Myocyte (in vitro differentiated cells): ENCODE measurements at regions not wholly inside any gene's neighbourhood (a gene's known extent, or its start where the extent isn't known, plus 50 kb on each side); places are given as distances from the start of the nearest gene placed in this dataset.

Source experiments
- DNase-seq: peaks from one replicate; pipeline ENCODE4 v3.0.0-alpha.2; 2012; ENCODE audit warnings: low read depth

DNA sequence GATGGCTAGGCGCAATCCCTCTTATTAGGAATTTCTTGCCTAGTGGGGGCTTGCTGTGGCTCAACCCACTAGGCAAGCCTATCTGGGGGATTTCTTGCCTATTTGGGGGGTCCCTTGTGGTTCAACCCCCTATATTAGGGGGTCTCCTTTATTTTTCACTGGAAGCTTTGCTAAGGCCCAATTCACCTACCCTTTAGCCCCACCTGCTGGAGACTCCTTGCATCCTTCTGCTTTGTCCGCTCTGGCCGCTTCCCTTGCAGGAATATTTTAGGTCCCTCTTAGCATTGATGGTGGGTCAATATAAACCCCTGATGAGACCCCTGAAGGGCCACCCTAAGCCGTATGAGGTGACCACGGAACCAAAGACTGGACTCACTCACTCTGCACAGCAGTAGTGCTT is 1552.1 kb downstream of the AACS start:
- DNase-seq, result no peak

DNA sequence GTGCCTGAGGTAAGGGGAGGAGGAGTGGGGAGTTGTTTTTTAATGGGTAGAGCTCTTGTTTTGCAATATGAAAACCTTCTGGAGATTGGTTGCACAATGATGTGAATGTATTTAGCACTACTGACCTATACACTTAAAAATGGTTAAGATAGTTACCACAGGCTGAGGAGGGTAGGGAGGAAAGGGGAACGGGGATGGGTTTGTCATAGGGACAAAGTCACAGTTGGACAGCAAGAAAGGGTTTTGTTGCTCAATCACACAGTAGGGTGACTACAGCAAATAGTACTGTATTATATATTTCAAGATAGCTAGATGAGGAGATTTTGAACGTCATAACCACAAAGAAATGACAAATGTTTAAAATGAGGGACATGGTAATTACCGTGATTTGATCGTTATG is 1562.4 kb downstream of the AACS start:
- DNase-seq, result no peak

DNA sequence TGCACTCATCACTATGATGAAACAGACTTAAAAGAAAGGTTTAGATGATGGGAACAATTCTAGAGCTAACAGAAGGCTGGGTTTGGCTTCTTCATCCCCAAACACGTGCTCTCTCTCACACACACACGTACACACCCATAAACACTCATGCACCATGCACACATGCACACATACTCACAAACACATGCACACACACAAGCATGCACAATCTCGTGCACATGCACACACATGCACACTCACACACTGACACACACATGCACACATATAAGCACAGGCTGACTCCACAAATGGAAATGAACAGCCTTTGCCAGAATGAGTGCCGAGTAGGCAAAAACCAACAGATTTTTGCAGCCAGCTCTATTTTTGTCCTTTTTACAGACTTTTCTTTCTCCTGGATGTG is 1571.6 kb downstream of the AACS start:
- DNase-seq, result no peak

DNA sequence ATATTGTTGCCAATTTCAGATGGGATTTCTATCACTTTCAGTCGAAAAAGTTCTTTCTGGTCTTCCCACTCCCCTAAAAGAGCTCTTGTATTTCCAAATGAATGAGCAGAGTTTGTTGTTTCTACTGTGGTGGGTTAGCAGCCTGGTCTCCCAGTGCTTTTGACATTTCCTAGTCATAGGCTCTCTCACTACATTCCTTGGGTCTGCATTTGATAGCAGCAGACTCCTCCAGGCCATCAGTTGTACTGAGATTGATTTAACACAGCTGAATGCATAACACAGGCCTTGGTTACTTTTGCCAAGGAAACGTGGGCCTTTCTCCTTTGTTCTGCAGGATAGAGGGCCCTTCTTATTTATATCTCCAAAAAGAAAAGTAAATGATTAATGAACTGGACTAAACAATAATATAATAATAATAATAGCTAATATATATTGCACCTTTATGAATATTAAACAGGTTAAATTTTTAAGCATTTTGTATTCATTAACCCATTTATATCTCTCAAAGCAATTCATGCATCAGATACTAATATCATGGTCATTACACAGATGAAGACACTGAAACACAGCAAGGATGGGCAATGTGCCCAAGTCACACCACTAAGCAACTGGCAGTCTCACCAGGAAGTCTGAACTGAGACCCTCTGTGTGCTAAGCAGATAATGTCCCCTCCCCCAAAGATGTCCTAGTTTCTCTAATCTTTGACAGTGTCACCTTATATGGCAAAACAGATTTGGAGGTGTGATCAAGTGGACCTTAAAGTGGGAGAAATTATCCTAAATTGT is 1579.2 kb downstream of the AACS start:
- no peak for DNase-seq

DNA sequence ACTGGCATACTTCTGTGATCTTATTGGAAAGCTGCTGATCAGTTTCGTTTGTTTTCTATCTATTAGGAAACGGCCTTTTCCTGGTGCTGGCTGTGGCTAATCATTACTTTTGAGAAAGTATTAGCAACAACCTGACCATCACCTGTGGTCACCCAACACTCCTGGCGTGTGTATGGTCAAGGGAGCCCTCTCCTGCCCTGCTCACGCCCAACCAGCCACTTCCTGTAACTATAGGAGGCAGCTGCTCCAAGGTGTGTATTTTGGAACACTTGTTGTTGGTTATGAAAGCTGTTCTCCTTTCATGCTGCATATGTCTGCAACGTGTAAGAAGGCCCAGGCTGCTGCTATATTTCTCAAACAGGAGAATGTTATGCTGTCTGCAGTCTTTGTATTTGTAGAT is 1582.8 kb downstream of the AACS start:
- no peak for DNase-seq

DNA sequence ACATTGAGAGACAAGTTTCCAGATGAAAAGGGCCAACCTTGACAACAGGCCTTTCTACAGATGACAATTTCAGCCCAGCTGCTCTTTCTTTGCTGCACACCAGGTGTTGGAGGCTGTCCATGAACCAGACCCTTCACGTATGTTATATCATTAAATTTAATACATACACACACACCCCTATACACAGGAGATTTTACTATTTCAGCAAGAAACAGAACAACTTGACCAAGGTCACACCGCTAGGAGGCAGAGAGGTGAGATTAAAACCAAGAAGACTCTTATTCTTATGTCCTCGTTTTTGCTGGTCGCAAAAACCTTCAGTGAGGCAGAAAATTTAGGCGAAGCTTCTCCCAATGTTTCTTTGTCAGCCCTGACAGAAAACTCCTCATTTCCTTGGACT is 1585.9 kb downstream of the AACS start:
- no peak for DNase-seq

DNA sequence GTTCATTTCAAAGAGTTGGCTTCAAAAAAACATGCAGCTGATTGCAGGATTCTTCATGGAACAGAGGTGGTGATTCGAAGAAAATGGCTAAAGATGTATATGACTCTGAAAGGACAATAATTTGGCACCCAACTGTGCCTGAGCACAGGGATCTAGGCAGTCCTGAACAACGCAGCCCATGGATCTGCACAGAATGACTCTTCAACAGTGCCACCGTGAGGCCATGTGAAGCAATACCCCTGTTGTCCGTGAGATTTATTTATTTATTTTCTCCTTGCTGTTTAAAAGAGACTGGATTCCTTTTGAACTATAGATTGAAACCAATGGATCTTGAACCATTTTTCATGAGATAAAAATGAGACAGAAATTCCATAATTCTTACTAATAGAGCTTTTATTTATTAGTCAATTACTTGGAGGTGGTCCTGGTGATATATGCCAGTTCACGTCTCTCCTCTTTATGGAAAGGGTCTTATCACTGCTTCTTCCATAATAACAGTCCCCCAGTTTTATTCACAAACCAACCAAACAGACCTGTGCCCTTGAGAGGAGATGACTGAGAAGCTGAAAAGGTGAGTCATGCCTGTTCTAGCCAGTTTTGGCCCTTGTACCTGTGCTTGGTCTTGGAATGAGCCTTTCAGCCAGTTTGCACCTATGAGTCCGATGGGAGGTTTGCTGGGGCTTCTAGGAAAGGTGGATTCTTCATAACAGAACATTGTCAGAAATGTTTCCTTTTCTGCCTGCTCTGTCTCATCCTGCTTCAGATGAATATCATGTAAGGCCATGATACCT is 1598.3 kb downstream of the AACS start:
- peak; percentile 8 for DNase-seq

DNA sequence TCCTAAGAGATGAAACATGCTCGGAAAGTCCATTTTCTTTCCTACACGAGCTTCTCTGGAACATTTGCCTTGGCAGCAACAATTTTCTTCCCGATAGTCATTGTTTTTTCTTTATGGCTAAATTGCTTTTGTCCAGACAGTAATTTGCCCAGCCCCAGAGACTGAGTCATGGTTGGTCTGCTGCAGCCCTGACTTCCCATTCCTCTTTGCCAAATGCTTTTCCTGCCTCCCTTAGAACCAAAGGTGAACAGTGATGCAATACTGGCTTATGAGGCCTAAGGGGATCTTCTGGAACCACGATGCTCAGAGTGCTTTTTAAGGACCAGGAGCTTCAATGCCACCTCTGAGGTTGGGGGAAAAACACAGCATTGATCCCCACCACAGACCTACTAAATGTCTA is 1599.6 kb upstream of the TMEM132C start:
- peak; percentile 35 for DNase-seq

DNA sequence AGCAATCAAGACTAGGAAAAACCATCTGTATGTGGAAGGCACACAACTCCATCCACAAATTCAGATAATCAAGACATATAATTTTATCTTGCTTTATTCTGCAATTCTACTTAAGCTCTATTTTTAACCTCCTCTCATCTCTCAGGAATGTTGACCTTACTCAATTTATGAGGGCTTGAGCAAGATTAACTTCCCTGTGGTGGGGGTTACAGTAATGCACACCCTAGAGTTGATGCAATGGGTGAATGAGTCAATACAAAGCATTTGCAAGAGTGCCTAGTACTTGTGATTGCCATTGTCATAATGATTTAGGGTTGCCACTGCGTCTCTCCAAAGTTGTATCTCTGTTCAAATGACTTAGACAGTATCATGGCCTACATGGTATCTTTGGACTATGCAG is 1598.4 kb upstream of the TMEM132C start:
- DNase-seq, result peak; percentile 61

DNA sequence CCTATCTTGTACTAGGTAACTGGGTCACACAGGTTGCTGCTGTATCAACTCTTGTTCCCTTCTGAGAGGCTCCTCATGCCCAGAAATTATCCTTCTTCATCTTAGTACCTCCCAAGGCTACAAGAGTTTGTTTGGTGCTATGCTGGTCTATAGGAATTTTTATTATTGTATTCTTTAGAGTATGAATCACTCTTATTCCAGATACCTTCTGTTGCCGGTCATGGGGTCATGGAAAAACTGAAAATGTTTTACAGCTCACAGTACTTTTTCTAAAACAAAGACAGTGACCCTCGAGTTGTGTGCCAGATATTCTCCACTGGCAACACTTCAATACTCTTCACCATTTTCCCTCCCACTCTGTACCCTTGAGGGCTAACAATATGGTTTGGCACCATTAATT is 1598.0 kb upstream of the TMEM132C start:
- DNase-seq, result peak; percentile 18

DNA sequence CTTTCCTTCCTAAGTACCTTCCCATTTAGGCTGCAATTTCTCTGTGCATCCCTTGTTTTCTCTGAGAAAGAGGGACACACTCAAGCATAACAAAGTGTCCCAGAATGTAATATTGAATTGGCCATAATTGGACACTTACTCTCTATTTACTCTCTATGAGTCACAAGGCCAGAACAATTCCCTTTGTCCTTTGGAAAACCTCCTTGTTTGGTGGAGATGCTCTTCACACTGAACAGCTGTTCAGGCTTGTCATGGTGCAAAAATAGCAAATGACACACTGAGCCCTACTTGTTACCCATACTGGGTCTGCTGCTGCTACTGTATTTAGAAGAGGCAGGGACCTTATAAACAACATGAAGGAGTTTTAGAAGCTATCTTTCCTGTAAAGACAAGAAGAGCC is 1590.5 kb upstream of the TMEM132C start:
- DNase-seq, result peak; percentile 77

DNA sequence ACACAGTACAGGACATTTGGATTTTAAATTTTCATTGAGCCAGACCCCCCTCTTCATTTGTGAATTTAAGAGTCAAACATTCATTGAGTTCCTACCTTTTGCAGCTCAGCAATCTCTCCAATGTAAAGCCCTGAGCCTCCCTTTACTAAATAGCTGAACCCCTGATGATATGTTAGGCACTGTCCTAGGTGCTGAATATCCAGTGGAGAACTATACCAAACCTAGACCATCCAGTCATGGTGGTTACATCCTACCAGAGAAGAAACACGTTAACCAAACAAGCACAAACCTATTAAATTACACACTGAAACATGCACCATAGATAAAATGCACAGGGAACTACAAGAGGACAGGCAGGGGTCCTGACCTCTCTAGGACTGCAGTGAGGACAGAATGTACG is 1585.3 kb upstream of the TMEM132C start:
- DNase-seq, result peak; percentile 63

DNA sequence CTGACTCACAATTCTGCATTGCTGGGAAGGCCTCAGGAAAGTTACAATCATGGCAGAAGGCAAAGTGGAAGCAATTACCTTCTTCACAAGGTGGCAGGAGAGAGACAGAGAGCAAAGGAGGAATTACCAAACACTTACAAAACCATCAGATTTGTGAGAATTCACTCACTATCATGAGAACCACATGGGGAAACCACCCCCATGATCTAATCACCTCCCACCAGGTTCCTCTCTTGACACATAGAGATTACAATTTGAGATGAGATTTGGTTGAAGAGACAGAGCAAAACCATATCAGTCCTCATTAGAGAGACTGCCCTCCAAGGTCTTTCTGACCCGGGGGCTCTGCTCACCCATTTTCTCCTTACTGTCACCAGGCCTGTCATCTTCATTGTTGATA is 1582.3 kb upstream of the TMEM132C start:
- no peak for DNase-seq

DNA sequence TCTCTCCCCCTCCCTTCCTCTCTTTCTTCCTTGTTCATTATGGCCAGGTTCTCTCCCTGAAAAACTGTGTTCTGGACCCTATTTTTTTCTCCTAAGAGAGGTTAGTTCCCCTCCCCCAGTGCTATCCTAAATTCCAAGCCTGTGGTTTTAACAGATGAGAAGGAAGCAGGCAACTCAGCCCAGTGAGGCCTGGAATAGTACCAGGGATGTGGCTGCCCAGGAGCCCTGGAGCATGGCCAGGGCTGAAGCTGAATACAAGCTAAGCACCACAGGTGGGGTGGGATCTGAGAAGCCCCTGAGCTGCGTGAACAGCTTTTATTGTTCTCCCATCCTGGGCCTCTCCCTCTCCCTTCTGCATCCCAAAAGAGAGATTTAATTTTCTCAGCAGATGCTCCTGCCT is 1581.3 kb upstream of the TMEM132C start:
- DNase-seq, result peak; percentile 70

DNA sequence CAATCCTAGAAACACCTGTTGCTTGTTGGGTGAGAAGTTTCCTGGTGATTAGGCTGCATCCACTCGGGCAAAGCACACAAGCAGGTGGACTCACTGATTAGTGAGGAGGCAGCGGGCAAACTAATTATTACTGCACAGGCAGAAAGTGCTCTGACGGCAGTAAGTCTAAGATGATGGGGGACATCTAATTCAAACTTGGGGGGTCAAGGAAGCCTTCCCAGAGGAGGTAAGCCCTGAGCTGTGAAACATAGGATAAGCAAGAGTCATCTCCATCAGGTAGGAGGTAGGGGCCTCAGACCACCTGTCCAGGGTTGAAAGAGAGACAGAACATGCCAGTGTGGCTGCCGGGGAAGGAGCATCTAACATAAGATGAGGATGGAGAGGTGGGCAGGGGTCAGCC is 1578.4 kb upstream of the TMEM132C start:
- DNase-seq, result no peak

DNA sequence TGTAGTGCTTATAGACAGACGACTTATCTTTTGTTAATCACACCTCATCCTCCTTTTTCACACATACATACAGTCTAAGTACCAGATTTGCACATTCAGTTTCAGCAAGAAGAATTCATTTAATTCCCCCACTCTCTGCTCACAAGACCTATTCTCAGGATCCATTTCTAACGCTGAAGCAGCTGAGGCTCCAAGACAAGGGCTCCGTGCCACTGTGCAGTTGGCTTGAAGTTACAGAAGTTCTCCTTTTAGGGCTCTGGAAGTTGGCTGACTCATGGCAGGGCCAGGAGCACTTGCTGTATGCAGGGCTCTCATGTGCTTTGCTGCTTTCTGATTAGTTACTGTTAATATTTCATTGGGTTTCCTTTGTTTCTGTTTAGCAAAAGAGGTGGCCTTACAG is 1566.9 kb upstream of the TMEM132C start:
- peak; percentile 53 for DNase-seq

DNA sequence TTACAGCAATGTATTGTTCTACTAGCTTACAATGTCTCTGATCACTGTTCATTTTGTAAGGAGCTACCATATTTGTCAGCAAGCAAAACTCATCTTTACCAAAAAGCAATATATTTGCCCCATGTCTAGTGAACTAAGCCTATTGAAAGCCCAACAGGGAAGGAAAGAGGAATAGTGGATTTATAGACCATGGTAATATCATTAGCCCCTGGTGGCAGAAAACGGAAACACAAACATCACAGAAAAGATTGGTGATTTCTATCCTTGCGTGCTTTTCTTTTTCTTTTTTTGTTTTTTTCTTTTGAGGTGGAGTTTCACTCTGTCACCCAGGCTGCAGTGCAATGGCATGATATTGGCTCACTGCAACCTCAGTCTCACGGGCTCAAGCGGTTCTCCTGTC is 1562.4 kb upstream of the TMEM132C start:
- no peak for DNase-seq

DNA sequence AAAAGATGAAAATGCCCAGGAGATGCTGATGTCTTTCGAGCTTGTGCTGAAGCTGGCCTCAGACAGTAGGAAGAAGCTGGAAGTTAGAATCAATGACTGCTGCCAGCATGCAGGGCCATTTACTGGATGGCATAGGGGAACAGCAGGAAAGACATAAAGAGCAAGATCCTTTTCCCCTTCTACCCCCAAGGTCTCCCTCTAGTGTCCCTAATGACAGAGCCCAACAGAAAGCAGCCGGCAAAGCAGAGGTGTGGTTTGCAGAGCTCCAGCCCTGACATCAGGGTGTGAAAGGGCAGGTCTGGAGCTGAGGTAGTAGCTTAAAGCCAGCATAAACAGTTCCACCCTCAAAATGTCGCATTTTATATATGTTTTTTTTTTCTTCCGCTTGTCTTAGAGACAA is 1560.7 kb upstream of the TMEM132C start:
- no peak for DNase-seq

DNA sequence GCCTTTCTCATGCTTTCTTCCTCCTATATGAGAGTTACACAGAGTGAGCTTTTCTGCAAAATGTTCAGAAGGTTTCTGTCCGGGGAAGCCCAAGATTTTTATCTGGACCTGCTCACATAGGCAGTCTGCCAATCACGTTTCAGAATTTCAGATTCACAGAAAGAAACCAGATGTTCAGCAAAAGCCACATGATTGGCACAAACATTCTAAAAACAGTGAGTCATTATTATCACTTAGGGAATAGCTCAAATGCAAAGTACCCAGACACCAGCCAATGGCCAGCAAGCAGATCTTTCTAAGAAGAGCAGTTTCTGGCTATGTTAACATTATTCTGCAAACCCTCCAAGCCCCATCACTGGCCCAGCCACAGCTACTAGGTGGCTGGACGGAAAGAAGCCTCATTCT is 1558.5 kb upstream of the TMEM132C start:
- peak; percentile 80 for DNase-seq

DNA sequence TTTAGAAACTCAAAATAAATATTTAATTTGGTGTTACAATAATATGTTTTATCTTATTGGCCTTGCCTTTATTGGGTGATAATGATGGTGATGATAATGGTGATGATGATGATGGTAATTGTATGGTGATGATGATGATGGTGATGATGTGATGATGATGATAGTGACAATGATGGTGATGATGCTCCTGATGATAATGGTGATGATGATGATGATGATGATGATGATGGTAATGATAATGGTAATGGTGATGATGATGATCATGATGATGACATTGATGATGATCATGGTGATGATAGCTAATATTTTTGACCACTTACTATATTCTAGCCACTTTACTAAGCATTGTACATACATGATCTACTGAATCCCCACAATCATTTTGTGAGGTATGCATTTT is 1548.6 kb upstream of the TMEM132C start:
- no peak for DNase-seq

DNA sequence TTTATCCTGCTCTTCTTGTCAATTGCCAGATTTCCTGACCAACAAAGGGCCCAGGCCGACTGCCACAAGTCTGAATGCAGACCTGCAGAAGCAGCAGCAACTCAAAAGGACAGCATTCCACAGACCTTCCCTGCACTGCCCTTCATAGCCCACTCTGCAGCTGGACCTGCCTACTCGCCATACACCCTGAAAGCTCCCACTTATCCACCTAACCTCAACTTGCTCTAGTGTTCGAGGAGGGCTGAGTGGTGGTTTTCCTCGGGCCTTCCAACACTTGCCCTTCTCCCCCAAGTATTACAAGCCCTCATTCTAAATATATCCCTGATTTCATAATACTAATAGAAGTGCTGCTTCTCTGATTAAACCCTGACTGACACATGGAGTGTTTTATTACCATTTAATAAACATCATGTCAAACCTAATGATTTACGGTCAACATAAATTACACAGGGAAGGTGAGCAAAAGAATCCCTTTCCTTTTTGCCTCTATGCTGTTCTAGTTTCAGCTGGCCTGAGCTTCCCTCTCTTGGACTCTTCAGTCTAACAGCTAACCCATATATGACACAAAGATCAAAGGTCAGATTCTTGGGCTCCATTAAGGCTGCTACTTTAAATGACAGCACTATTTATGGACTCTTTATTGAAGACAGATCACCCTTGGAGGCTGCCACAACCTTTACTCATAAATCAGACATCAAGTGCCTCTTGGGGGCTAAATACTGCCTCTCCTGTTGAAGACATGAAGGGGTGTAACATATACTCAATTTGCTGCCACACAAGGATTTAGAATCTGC is 1546.9 kb upstream of the TMEM132C start:
- peak; percentile 39 for DNase-seq
